ENCODE measurements at regions not wholly inside any gene's neighbourhood (a gene's known extent, or its start where the extent isn't known, plus 50 kb on each side); places are given as distances from the start of the nearest gene placed in this dataset.
"Not testable (repeated sequence)": the region's sequence is repeated elsewhere in the genome, so short reads cannot be mapped to it uniquely, and the experiment has no call there.

DNA sequence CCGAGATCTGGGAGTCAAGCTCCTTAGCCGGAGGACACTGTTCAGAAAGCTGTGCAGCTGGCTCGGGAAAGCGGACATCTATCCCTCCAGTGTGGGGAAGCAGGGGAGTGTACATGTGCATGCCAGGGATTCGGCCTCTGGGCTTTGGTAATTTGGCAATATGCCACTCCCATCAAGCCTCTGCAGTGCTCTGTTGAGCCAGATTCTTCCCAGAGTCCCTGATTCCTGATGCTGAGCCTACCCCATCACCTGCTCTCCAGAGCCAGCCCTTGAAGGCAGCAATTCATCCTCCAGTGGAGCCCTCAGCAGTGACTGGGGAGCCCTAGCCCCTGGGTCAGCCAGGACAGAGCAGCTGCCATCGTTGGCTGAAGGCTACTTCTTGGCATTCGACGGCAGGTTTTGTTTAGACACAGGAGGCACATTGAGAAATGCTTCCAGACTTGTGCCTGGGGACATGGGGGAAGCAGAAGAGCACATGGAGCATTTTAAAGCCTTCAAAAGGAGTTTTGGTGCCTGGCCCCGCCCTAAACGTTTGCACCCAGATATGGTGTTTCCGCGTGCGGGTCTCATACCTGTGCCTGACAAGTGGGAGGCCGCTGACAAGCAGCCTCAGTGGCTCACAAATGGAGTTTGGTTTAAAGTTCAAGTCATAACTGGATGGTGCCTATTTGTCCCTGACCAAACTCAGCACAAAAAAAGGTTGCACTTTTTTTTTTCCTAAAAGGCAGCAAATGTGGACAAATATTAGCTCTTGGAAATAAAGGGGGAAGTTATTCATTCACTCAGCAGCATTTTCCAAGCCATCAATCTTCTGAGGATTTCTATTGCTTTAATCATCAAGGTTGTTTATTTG, 272.8 kb downstream of the CYRIA start:
- no peak for DNase-seq (ENCODE audit: low read depth)

DNA sequence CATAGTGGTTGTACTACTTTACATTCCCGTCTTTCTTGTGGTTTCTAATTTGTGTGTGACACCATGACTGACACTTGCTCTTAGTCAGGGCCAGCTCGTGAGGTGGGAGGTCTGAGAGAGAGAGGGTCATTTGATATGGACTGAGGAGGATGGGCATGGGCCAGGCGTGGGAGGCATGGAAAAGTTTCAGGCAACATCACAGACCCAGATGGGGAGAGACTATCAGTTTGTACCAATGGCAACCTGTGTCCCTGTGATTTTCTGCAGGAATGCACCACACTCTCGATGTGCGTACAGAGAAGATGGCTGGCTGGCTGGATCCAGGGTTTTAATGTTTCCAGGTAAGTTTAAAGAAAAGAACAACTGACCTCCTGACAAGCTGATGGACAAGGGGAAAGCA, 273.6 kb downstream of the CYRIA start:
- no peak for DNase-seq (ENCODE audit: low read depth)

DNA sequence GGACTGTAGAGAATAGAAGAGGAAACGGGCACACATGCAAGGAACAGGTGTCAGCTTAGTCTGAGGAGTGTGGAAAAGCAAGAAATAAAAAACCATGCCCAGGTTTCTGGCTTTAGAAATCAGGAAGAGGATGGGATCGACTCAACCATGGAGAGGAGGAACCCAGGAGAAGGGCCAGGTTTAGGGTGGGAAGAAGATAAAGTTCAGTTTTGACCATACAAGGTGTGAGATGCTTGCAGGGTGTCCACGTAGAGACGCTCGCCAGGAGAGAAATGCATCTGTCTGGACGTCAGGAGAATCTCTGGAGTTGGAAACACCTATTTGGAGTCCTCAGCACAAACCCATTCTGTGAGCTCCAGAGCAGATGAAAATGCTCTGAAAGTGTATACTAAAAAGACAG, 275.1 kb downstream of the CYRIA start:
- no peak for DNase-seq (ENCODE audit: low read depth)

DNA sequence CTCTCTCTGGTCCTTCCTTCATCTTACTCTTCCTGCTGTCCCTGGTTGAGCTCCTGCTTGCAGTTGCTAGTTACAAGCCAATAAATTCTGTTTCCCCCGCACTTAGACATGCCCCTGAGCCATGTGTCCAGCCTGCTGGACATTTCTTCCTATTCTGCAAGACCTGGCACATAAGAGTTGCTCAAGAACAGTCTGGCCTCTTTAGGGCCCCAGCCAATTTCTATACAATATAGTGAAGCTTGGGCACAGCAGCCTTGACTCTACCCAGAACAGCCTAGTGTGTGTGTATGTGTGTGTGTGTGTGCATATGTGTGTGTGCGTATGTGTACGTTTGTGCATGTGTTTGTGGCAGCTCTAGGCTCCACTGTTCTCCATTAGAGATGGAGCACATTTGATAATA, 276.0 kb downstream of the CYRIA start:
- no peak for DNase-seq (ENCODE audit: low read depth)

- not testable (repeated sequence) for DNase-seq (ENCODE audit: low read depth)
These were observed 277.3 kb downstream of the CYRIA start for GRCh38 chr2:16388199-16388830.

GRCh38 chr2:16387461-16387984, 278.1 kb downstream of the CYRIA start:
- no peak for DNase-seq (ENCODE audit: low read depth)

DNA sequence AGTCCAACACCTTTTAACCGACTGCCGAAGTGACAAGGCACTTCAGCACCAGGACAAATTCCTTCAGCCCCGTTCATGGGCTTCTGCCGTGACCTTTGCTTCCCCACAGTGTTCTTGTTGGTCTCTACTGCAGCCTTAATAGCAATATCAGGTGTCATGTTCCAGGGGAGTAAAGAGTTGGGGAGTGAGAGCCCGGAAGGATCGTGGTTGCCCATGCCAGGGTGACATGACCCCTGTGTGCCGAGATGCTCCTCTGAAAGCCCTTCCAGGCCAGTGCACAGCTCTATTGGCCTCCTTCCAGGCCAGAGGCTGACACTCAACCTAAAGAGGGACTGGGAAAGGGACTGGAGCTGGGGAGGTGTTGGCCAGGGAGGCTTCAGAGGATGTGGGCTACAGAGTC, 279.2 kb downstream of the CYRIA start:
- no peak for DNase-seq (ENCODE audit: low read depth)

DNA sequence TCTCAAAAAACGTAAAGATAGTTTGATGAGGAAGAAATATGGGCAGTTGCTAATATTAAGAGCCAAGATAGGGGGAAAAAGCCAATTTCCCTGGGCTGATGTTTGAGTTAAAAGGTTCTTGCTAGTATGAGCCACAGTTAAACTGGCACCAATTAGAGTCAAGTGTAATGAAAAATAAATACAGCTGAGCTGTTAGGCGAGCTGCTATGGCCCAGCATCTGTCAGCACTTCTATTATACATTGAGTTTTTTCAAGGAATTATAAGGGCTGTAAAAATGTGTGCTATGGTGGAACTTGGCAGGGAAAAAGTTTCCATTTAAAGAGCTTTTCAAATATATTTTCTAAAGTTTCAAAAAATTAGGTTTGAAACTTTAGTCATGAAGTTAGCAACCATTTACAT, 279.6 kb downstream of the CYRIA start:
- no peak for DNase-seq (ENCODE audit: low read depth)

DNA sequence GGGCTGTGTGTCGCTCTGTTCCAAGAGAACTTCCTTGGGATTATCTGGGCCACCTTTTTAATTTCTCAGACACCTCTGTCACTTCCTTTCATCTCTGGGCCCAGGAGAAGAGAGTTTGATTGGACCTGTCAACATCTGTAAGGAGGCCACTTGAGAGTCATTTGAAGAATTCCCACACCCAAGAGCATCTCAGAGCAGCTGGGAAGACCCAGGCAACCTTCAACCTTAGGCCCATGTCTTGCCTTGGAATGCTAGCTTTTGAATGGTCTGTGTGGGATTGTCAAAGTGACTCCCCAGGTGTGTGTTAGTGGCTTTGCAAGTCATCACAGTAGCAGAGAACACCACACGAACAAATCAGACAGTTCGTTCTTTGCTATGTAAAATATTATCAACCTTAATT, 280.3 kb downstream of the CYRIA start:
- no peak for DNase-seq (ENCODE audit: low read depth)

DNA sequence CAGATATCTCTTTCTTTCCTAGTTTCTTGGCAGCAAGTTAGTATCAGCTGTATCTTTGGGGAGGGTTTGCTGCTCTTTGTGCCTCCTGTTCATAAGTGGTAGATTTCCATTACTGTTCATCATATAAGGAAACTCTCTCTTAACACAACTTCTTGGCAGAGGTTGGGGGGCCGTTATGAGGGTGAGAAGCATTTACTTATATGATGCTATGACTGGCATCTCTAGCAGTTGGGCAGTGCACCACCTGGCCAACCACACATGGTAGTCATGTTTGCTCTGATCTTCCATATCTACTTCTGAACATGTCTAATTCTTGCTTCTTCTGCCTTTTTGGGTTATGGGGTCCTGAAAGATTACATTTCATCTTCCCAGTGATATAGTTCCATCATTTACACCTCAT, 282.2 kb downstream of the CYRIA start:
- DNase-seq (ENCODE audit: low read depth) = no peak

- DNase-seq (ENCODE audit: low read depth) = no peak
These were observed 283.2 kb downstream of the CYRIA start for GRCh38 chr2:16382451-16382850.

DNA sequence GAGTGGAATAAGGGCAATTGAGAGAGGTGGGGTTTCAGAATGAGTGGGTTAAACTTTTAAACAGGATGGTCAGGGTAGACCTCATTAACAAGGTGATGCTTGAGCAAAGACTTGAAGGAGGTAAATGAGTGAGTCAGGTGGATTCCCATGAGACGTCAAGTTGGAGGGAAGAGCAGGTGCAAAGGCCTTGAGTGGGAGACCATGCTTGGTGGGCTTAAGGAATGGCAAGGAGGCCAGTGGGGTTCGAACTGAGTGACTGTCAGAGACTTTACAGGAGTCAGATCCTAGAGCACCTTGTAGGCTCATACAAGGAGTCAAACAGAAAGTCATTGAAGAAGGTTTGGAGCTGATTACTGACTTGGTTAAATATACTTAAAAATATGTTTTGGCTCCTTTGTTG, 284.1 kb downstream of the CYRIA start:
- DNase-seq (ENCODE audit: low read depth) = no peak

DNA sequence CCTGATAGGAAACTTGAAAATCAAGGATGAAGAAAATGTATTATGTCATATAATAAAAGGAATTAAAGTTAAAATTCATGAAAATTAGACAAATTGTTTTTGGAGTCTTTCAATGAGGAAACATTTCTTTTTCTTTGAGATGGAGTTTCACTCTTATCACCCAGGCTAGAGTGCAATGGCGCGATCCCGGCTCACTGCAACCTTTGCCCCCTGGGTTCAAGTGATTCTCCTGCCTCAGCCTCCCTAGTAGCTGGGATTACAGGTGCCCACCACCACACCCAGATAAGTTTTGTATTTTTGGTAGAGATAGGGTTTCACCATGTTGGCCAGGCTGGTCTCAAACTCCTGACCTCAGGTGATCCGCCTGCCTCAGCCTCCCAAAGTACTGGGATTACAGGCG, 285.7 kb downstream of the CYRIA start:
- DNase-seq (ENCODE audit: low read depth) = not testable (repeated sequence)

DNA sequence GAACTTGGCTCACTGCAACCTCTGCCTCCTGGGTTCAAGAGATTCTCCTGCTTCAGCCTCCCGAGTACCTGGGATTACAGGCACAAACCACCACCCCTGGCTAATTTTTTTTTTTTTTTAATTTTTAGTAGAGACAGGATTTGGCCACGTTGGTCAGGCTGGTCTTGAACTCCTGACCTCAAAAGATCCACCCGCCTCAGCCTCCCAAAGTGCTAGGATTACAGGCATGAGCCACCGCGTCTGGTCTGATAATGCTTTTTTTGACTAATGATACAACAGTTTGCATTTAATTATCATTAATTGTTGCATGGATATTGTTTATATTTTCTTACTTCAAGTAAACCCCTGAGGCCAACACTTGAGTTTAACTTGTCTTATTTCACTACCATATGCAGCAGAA, 286.6 kb downstream of the CYRIA start:
- DNase-seq (ENCODE audit: low read depth) = not testable (repeated sequence)

- DNase-seq (ENCODE audit: low read depth) = no peak
These were observed 287.6 kb downstream of the CYRIA start for GRCh38 chr2:16378031-16378430.

- DNase-seq (ENCODE audit: low read depth) = no peak
These were observed 289.7 kb downstream of the CYRIA start for GRCh38 chr2:16375981-16376380.

DNA sequence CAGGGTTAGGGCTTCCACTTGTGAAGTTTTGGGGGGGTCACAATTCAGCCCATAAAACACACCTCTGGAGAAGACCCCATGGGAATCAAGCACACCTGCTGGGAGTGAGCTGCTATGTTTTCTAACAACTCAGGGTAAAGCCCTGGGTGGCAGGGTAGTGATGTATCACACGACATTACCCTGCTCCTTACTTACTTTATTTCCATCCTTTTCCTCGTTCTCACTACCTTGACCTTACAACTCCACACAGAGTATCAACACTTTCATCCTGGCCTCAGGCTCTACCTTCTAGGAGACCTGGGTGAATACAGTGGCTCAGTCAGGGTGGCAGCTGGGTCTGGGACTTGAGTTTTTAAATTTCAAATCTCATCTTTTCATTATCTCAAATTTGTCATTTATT, 290.3 kb downstream of the CYRIA start:
- DNase-seq (ENCODE audit: low read depth) = no peak

DNA sequence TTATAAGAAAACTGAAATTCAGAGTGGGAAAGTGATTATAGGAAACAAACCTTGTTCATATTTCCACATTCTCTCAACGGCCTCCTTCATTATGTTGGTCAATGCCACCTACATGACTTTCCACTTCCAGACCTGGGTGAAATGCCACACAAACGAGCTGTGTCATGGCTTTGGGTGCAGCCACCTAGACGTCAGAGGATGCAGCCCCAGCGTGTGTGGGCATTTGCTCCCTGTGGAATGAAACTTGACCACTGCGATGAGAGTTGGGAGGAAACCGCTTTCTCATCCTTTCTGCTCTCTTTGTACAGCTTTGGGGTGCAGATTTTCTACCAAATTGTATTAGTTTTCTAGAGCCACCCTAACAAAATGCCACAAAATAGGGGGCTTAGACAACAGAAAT, 291.0 kb downstream of the CYRIA start:
- DNase-seq (ENCODE audit: low read depth) = no peak

- no peak for DNase-seq (ENCODE audit: low read depth)
These were observed 292.3 kb downstream of the CYRIA start for GRCh38 chr2:16373341-16373740.

- no peak for DNase-seq (ENCODE audit: low read depth)
These were observed 293.9 kb downstream of the CYRIA start for GRCh38 chr2:16371751-16372150.

- no peak for DNase-seq (ENCODE audit: low read depth)
These were observed 296.7 kb downstream of the CYRIA start for GRCh38 chr2:16368951-16369350.

DNA sequence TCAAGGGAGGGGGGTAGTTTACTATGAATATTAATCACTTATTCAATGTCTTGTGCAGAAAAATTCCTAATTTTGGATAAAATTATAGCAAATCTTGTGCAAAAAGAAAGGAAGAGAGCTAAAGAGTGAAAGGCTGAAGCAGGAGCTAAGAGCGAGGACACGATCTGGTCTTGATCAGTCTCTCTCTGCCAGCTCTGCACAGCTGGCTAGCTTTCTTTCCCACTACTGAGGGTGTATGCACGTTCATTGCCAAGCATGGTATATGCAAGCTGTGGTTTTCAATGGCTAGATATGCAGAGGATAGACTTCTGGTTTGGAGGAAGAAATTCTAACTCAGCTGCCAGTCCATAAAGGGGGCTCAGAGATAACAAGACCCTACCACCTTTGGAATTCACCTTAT, 297.3 kb downstream of the CYRIA start:
- DNase-seq (ENCODE audit: low read depth) = no peak

GRCh38 chr2:16365366-16365765, 300.3 kb downstream of the CYRIA start:
- DNase-seq (ENCODE audit: low read depth) = no peak

- DNase-seq (ENCODE audit: low read depth) = no peak
These were observed 302.1 kb downstream of the CYRIA start for GRCh38 chr2:16363581-16363980.
